ENCODE measurements at regions not wholly inside any gene's neighbourhood (a gene's known extent, or its start where the extent isn't known, plus 50 kb on each side); places are given as distances from the start of the nearest gene placed in this dataset.

DNA sequence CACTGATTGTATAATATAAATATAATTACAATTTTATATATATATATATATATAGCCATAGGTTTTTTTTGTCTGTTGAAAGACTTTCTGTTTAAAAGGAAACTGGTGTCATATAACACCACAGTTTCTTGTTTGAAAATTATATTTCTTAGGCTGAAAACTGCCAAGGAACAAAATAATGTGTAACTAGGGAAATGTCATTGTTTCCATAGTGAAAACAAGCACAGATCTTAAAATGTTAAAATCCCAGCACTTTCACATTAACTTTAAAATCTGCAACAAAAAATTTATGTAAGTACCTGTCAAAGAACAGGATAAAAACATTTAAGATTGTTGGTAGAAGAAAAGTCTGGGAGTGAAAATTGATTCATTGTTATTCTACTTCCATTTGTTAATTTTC is 104.2 kb downstream of the ATP6V1G3 start:
- no peak overlapping the region for H2AFZ ChIP-seq (ENCODE audit: low read depth, low read length)
- TF ChIP-seq CTCF (IDR thresholded peaks at IDR 0.05; ENCODE audit: low read depth, low read length) (no peak), EZH2phosphoT487 (IDR thresholded peaks at IDR 0.05; ENCODE audit: low read depth) (no peak)
- no peak overlapping the region for H3K9ac ChIP-seq (ENCODE audit: low read length)
- no peaks in the 10 kb centered on the region for H3K79me2 ChIP-seq (ENCODE audit: low read length)
- H3K36me3 ChIP-seq (replicated peaks; ENCODE audit: low read depth, low read length), result no peaks in the 10 kb centered on the region
- H3K4me3 ChIP-seq (ENCODE audit: low read length), result no peak overlapping the region
- H3K4me1 ChIP-seq (ENCODE audit: low read length), result peaks cover 11% of the 10 kb centered on the region
- no peaks in the 10 kb centered on the region for H4K20me1 ChIP-seq (ENCODE audit: insufficient read depth, low read length)
- no peak overlapping the region for H3K27ac ChIP-seq (ENCODE audit: low read length)
- H3K4me2 ChIP-seq (ENCODE audit: low read length), result no peak overlapping the region
- H3K27me3 ChIP-seq (ENCODE audit: low read depth, low read length), result no peaks in the 10 kb centered on the region
- H3K9me3 ChIP-seq (ENCODE audit: insufficient read depth, low read length), result no peaks in the 10 kb centered on the region

GRCh38 chr1:198435056-198435455 is 105.4 kb downstream of the ATP6V1G3 start:
- Histone ChIP-seq H3K36me3 (replicated peaks; ENCODE audit: low read depth, low read length) (no peaks in the 10 kb centered on the region), H3K4me2 (ENCODE audit: low read length) (no peak overlapping the region), H4K20me1 (ENCODE audit: insufficient read depth, low read length) (no peaks in the 10 kb centered on the region), H3K27ac (ENCODE audit: low read length) (no peak overlapping the region), H3K27me3 (ENCODE audit: low read depth, low read length) (no peaks in the 10 kb centered on the region), H3K4me1 (ENCODE audit: low read length) (peaks cover 11% of the 10 kb centered on the region), H2AFZ (ENCODE audit: low read depth, low read length) (no peak overlapping the region), H3K9ac (ENCODE audit: low read length) (no peak overlapping the region), H3K9me3 (ENCODE audit: insufficient read depth, low read length) (no peaks in the 10 kb centered on the region), H3K4me3 (ENCODE audit: low read length) (no peak overlapping the region), H3K79me2 (ENCODE audit: low read length) (no peaks in the 10 kb centered on the region)
- TF ChIP-seq CTCF (IDR thresholded peaks at IDR 0.05; ENCODE audit: low read depth, low read length), result no peak
- no peak for TF ChIP-seq EZH2phosphoT487 (IDR thresholded peaks at IDR 0.05; ENCODE audit: low read depth)

DNA sequence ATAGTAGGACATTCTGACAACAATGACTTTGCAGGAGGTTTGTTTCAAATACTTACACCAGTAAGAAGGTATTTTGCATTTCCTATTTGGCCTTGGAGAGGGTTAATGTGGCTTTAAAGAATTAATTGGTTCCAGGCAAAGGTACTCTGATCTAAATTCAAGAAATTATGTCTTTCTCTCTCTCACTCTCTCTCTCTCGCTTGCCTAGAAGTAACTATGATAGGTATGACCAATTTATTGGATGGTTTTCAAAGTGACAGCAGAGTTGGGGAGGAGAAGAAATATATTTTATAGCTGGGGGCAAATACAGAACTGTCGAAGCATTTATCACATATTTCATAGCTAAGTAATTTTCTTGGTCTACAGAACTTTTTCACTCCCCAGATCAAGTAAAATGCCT is 116.0 kb downstream of the ATP6V1G3 start:
- no peaks in the 10 kb centered on the region for H3K4me1 ChIP-seq (ENCODE audit: low read length)
- no peaks in the 10 kb centered on the region for H3K79me2 ChIP-seq (ENCODE audit: low read length)
- H3K9me3 ChIP-seq (ENCODE audit: insufficient read depth, low read length), result no peaks in the 10 kb centered on the region
- no peak overlapping the region for H3K9ac ChIP-seq (ENCODE audit: low read length)
- H4K20me1 ChIP-seq (ENCODE audit: insufficient read depth, low read length), result no peaks in the 10 kb centered on the region
- H3K36me3 ChIP-seq (replicated peaks; ENCODE audit: low read depth, low read length), result no peaks in the 10 kb centered on the region
- TF ChIP-seq EZH2phosphoT487 (IDR thresholded peaks at IDR 0.05; ENCODE audit: low read depth) (no peak), CTCF (IDR thresholded peaks at IDR 0.05; ENCODE audit: low read depth, low read length) (no peak)
- H3K4me3 ChIP-seq (ENCODE audit: low read length), result no peak overlapping the region
- H2AFZ ChIP-seq (ENCODE audit: low read depth, low read length), result no peak overlapping the region
- H3K4me2 ChIP-seq (ENCODE audit: low read length), result no peak overlapping the region
- peaks cover 5% of the 10 kb centered on the region; the same call in 1 of the 2 replicates for H3K27me3 ChIP-seq (ENCODE audit: low read depth, low read length)
- H3K27ac ChIP-seq (ENCODE audit: low read length), result no peak overlapping the region

DNA sequence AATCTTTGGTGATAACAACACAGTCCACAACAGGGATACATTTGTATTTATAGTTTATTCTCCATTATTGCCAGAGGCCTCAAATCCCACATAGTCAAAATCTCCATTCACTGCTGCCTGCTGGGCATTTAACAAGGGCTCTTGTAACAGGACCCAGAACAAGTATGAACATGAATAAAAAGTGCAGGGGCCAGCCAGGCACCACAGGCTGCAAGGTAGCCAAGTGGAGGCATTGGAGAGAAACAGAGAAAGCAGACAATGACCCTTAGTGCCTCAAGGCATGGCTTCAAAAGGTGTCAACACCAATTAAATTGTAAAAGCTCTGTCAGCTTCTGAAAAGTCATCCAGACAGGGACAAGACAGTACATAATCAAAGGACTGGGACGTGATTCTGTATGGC is 116.8 kb downstream of the ATP6V1G3 start:
- H3K4me3 ChIP-seq (ENCODE audit: low read length), result no peak overlapping the region
- TF ChIP-seq CTCF (IDR thresholded peaks at IDR 0.05; ENCODE audit: low read depth, low read length), result no peak
- TF ChIP-seq EZH2phosphoT487 (IDR thresholded peaks at IDR 0.05; ENCODE audit: low read depth), result no peak
- no peak overlapping the region for H3K9ac ChIP-seq (ENCODE audit: low read length)
- H3K4me2 ChIP-seq (ENCODE audit: low read length), result no peak overlapping the region
- H3K79me2 ChIP-seq (ENCODE audit: low read length), result no peaks in the 10 kb centered on the region
- no peaks in the 10 kb centered on the region for H3K4me1 ChIP-seq (ENCODE audit: low read length)
- peaks cover 5% of the 10 kb centered on the region; the same call in 1 of the 2 replicates for H3K27me3 ChIP-seq (ENCODE audit: low read depth, low read length)
- H2AFZ ChIP-seq (ENCODE audit: low read depth, low read length), result no peak overlapping the region
- H3K36me3 ChIP-seq (replicated peaks; ENCODE audit: low read depth, low read length), result no peaks in the 10 kb centered on the region
- H3K9me3 ChIP-seq (ENCODE audit: insufficient read depth, low read length), result no peaks in the 10 kb centered on the region
- H4K20me1 ChIP-seq (ENCODE audit: insufficient read depth, low read length), result no peaks in the 10 kb centered on the region
- no peak overlapping the region for H3K27ac ChIP-seq (ENCODE audit: low read length)

All from OCI-LY3 (cell line).